H9 (cell line): ENCODE measurements at regions not wholly inside any gene's neighbourhood (a gene's known extent, or its start where the extent isn't known, plus 50 kb on each side); places are given as distances from the start of the nearest gene placed in this dataset.

Experiments used
- DNase-seq: peaks from one replicate; pipeline ENCODE4 v3.0.0-alpha.2; 2017
- H2AFZ ChIP-seq: one replicate; pipeline ENCODE4 v1.6.1; 2013; ENCODE audit warnings: mild to moderate bottlenecking, low read length, control low read depth, moderate library complexity
- H2AK5ac ChIP-seq: 2 replicates; pipeline ENCODE4 v1.6.1; 2013; ENCODE audit warnings: low read length, control low read depth, mixed read lengths; ENCODE audit not compliant: insufficient read length
- H2BK120ac ChIP-seq: one replicate; pipeline ENCODE4 v1.6.1; 2013; ENCODE audit warnings: low read depth, mild to moderate bottlenecking, low read length, control low read depth, inconsistent platforms; ENCODE audit not compliant: poor library complexity, severe bottlenecking
- H2BK12ac ChIP-seq: 2 replicates; pipeline ENCODE4 v1.6.1; 2013; ENCODE audit warnings: low read length, control low read depth, mixed read lengths, low read depth; ENCODE audit not compliant: insufficient read length
- H2BK15ac ChIP-seq: 2 replicates; pipeline ENCODE4 v1.6.1; 2013; ENCODE audit warnings: low read depth, low read length, control low read depth
- H2BK20ac ChIP-seq: one replicate; pipeline ENCODE4 v1.6.1; 2013; ENCODE audit warnings: low read depth, mild to moderate bottlenecking, low read length, control low read depth, inconsistent platforms; ENCODE audit not compliant: poor library complexity, severe bottlenecking
- H2BK5ac ChIP-seq: 2 replicates; pipeline ENCODE4 v1.6.1; 2013; ENCODE audit warnings: low read length, control low read depth, mixed read lengths; ENCODE audit not compliant: insufficient read length
- H3K14ac ChIP-seq: 2 replicates; pipeline ENCODE4 v1.6.1; 2013; ENCODE audit warnings: low read length, control low read depth; ENCODE audit not compliant: insufficient read depth
- H3K18ac ChIP-seq: 2 replicates; pipeline ENCODE4 v1.6.1; 2013; ENCODE audit warnings: low read depth, mild to moderate bottlenecking, mixed read lengths, low read length, control low read depth; ENCODE audit not compliant: insufficient read length
- H3K23ac ChIP-seq: 2 replicates; pipeline ENCODE4 v1.6.1; 2013; ENCODE audit warnings: low read length, control low read depth, mixed read lengths, low read depth; ENCODE audit not compliant: insufficient read length
- H3K23me2 ChIP-seq: 2 replicates; pipeline ENCODE4 v1.6.1; 2013; ENCODE audit warnings: low read depth, mild to moderate bottlenecking, mixed read lengths, low read length, control low read depth; ENCODE audit not compliant: insufficient read length, poor library complexity, severe bottlenecking
- H3K27ac ChIP-seq: 2 replicates; pipeline ENCODE4 v1.5.1; 2013; ENCODE audit warnings: low read length, control low read depth, mixed read lengths, low read depth; ENCODE audit not compliant: insufficient read length
- H3K27me3 ChIP-seq: 2 replicates; pipeline ENCODE4 v1.6.1; 2013; ENCODE audit warnings: low read length, control low read depth, inconsistent platforms; ENCODE audit not compliant: insufficient read depth
- H3K4ac ChIP-seq: 2 replicates; pipeline ENCODE4 v1.6.1; 2013; ENCODE audit warnings: low read depth, mild to moderate bottlenecking, control low read depth, inconsistent platforms, low read length, moderate library complexity
- H3K4me1 ChIP-seq: 2 replicates; pipeline ENCODE4 v1.6.1; 2013; ENCODE audit warnings: low read length, control low read depth, inconsistent platforms; ENCODE audit not compliant: insufficient read depth
- H3K4me2 ChIP-seq: 2 replicates; pipeline ENCODE4 v1.6.1; 2013; ENCODE audit warnings: low read length, control low read depth, mixed read lengths; ENCODE audit not compliant: insufficient read length, insufficient read depth
- H3K56ac ChIP-seq: 2 replicates; pipeline ENCODE4 v1.6.1; 2013; ENCODE audit warnings: low read depth, mild to moderate bottlenecking, mixed read lengths, low read length, control low read depth; ENCODE audit not compliant: insufficient read length
- H3K79me1 ChIP-seq: 2 replicates; pipeline ENCODE4 v1.6.1; 2013; ENCODE audit warnings: low read depth, mild to moderate bottlenecking, moderate library complexity, low read length, control low read depth, inconsistent platforms; ENCODE audit not compliant: insufficient read depth, poor library complexity, severe bottlenecking
- H3K79me2 ChIP-seq: 2 replicates; pipeline ENCODE4 v1.6.1; 2013; ENCODE audit warnings: low read length, control low read depth, inconsistent platforms; ENCODE audit not compliant: insufficient read depth
- H3K9ac ChIP-seq: 2 replicates; pipeline ENCODE4 v1.6.1; 2013; ENCODE audit warnings: low read length, control low read depth, mixed read lengths; ENCODE audit not compliant: insufficient read length; ENCODE audit errors: extremely low read depth
- H3K9me3 ChIP-seq: one replicate; pipeline ENCODE4 v1.6.1; 2013; ENCODE audit warnings: low read depth, low read length, inconsistent platforms; ENCODE audit not compliant: control insufficient read depth
- H3T11ph ChIP-seq: one replicate; pipeline ENCODE4 v1.6.1; 2013; ENCODE audit warnings: mild to moderate bottlenecking, low read length, control low read depth, inconsistent platforms
- H4K20me1 ChIP-seq: one replicate; pipeline ENCODE4 v1.6.1; 2013; ENCODE audit not compliant: control insufficient read depth, insufficient read length, insufficient read depth
- H4K5ac ChIP-seq: 2 replicates; pipeline ENCODE4 v1.6.1; 2013; ENCODE audit warnings: low read depth, mild to moderate bottlenecking, mixed read lengths, low read length, control low read depth; ENCODE audit not compliant: insufficient read length
- H4K8ac ChIP-seq: replicated peaks from 2 replicates; pipeline ENCODE4 v1.6.1; 2013; ENCODE audit warnings: low read length, control low read depth, mixed read lengths, low read depth; ENCODE audit not compliant: insufficient read length
- H4K91ac ChIP-seq: 2 replicates; pipeline ENCODE4 v1.6.1; 2013; ENCODE audit warnings: low read depth, mild to moderate bottlenecking, moderate library complexity, mixed read lengths, low read length, control low read depth; ENCODE audit not compliant: insufficient read length
- H3K27ac Mint-ChIP-seq, 3 experiments: 2 replicates in 2 of 3; 3 replicates in 1 of 3; pipeline ENCODE4 v1.8.0; 2020 to 2021; ENCODE audit warnings: mixed read lengths in 3 of 3, mild to moderate bottlenecking in 1 of 3, moderate library complexity in 1 of 3
- H3K27me3 Mint-ChIP-seq: 2 replicates; pipeline ENCODE4 v1.8.0; 2021; ENCODE audit warnings: low read depth, mild to moderate bottlenecking, moderate library complexity, mixed read lengths
- H3K36me3 Mint-ChIP-seq, 3 experiments: 2 replicates in 2 of 3; 3 replicates in 1 of 3; pipeline ENCODE4 v1.8.0; 2020 to 2021; ENCODE audit warnings: low read depth in 3 of 3, mixed read lengths in 3 of 3; ENCODE audit not compliant: insufficient read depth in 1 of 3
- H3K4me1 Mint-ChIP-seq, 2 experiments: 2 replicates each; pipeline ENCODE4 v1.8.0; 2020; ENCODE audit warnings: mixed read lengths in 2 of 2
- H3K4me3 Mint-ChIP-seq, 2 experiments: 2 replicates in 1 of 2; 3 replicates in 1 of 2; pipeline ENCODE4 v1.8.0; 2020 to 2021; ENCODE audit warnings: mild to moderate bottlenecking in 2 of 2, mixed read lengths in 2 of 2, moderate library complexity in 1 of 2
- H3K9me3 Mint-ChIP-seq, 2 experiments: 2 replicates in 1 of 2; 3 replicates in 1 of 2; pipeline ENCODE4 v1.8.0; 2020; ENCODE audit warnings: mild to moderate bottlenecking in 2 of 2, mixed read lengths in 2 of 2, moderate library complexity in 1 of 2
- CTCF ChIP-seq: fragments of 200-600 bp; sonication (generic); conservative IDR thresholded peaks from 3 replicates; pipeline ENCODE4 v1.8.0; 2021; ENCODE audit warnings: antibody characterized with exemption, mild to moderate bottlenecking
- whole genome bisulfite sequencing: extraction: QIAGEN DNeasy Blood & Tissue Kit; methylation state at CpG from one replicate; pipeline ENCODE4 v1.1.7; 2013; ENCODE audit warnings: missing lambda C conversion rate, low lambda C conversion rate, mixed read lengths; ENCODE audit not compliant: insufficient read length; ENCODE audit errors: extremely low coverage; 5-methylcytosine and 5-hydroxymethylcytosine counted together

GRCh38 chr14:55500219-55500701 lies 59.8 kb upstream of the TBPL2 start:
- Histone ChIP-seq H3K9me3 (no peaks in the 10 kb centered on the region), H2BK5ac (no peak overlapping the region), H4K20me1 (no peaks in the 10 kb centered on the region), H2AK5ac (no peak overlapping the region), H2BK120ac (no peak overlapping the region), H2BK15ac (no peak overlapping the region), H4K91ac (no peak overlapping the region), H4K8ac (no peak overlapping the region), H3K23ac (no peak overlapping the region), H3K79me2 (no peaks in the 10 kb centered on the region), H3K23me2 (no peaks in the 10 kb centered on the region), H3K14ac (no peak overlapping the region), H3K18ac (no peak overlapping the region), H4K5ac (no peak overlapping the region), H3K4ac (no peak overlapping the region), H3K4me2 (no peak overlapping the region), H3K27me3 (no peaks in the 10 kb centered on the region), H3K4me1 (peaks cover 12% of the 10 kb centered on the region; the same call in 1 of the 2 replicates), H3K27ac (peak overlapping the region; percentile 23), H2BK20ac (no peak overlapping the region), H3K9ac (no peak overlapping the region), H3K56ac (no peak overlapping the region), H2BK12ac (no peak overlapping the region), H3T11ph (no peak overlapping the region), H2AFZ (no peak overlapping the region), H3K79me1 (no peaks in the 10 kb centered on the region)
- TF ChIP-seq CTCF = no peak
- Mint-ChIP-seq H3K9me3 (no peaks in the 10 kb centered on the region), H3K4me3 (no peak overlapping the region), H3K27me3 (no peaks in the 10 kb centered on the region), H3K36me3 (no peaks in the 10 kb centered on the region; a peak in 1 of 7 replicates), H3K4me1 (peaks cover 17 to 18% of the 10 kb centered on the region in 2 experiments), H3K27ac (no peak overlapping the region)
- peak; percentile 46 for DNase-seq
- no CpG with 5 or more reads among the region's 11 CpGs for WGBS
